ENCODE measurements at regions not wholly inside any gene's neighbourhood (a gene's known extent, or its start where the extent isn't known, plus 50 kb on each side); places are given as distances from the start of the nearest gene placed in this dataset.

DNA sequence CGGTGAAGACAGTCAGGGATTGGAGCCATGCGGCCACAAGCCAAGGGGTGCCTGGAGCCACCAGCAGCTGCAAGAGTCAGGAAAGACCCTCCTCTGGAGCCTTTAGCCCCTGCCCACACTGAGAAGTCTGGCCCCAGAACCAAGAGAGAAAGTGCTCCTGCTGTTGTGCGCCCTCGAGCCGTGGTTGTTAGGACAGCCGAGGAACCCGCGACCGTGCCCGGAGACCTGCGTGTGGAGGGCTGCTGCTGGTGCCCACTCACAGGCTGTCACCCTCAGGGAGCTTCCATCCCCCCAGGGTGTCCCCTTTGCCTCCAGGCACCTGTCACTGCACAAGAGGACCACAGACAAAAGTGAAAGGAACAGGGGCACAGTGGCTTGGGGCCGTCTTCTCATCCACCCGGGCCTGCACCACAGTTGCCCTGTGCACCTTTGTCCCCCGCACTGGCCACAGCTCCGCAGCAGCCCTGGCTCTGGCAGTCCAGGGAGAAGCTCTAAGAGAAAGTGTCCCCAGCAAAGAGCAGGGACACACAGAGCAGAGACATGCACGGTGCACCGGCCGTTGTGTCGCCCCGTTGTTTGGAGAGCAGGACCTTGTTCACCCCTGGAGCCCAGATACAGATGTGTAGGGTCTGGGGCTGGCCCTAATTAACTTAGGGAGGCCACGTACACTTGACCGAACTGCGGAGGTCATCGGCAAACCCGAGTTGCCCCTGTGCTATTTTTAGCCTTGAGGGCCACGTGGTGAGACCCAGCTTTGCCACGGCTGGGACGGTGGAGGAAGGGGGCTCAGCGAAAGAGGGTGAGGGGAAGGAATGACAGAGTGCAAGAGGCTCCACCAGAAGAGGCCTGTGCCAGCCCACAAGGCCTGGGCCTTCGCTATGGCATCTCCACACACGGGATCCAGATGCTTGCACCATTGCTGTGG lies 329.2 kb downstream of the C16orf95 start:
- DNase-seq = no peak

DNA sequence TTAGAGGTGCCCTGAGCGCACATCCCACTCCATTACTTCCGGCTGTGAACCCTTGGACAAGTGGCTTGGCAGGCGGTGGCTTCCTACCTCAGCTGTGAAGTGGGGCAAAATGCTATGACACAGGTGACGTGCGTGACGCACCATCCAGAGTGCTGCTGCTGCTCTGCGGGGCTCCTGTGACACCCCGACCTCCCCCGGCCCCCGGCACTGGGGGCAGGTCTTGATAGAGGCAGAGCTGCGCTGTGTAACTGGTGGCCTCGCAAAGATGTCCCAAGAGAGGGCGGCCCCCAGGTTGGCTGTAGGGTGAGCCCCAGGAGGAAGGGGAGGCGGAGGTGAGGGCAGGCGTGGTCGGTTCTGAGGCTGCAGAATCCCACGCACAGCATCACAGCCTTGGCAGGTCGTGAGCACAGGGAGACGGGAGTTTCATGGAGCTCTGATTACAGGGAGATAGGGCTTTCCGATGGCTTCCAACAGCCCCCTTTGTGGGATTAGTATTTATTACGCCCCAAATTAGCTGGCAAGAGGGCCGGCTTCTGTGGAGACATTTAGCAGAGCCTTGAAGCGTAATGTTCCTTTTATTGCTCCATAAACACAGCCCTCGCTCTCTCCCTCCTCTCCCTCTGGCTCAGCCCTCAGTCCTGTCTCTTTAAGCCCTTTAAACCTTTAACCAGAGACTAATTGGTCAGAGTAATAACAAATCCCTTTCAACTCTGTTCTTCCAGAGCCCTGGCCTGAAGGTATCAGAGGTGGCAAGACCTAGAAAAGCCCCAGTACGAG lies 328.1 kb downstream of the C16orf95 start:
- DNase-seq = no peak

DNA sequence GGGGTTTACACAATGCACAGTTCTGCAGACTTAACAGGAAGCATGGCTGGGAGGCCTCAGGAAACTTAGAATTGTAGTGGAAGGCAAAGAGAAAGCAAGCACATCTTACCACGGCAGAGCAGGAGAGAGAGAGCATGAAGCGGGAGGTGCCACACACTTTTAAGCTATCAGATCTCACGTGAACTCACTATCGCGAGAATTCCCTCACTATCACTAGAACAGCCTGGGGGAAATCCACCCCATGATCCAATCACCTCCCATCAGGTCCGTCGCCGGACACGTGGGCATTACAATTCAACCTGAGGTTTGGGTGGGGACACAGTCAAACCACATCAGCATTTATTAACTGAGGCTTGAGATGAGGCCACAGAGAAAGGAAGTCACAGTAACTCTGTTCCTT lies 326.7 kb downstream of the C16orf95 start:
- no peak for DNase-seq

DNA sequence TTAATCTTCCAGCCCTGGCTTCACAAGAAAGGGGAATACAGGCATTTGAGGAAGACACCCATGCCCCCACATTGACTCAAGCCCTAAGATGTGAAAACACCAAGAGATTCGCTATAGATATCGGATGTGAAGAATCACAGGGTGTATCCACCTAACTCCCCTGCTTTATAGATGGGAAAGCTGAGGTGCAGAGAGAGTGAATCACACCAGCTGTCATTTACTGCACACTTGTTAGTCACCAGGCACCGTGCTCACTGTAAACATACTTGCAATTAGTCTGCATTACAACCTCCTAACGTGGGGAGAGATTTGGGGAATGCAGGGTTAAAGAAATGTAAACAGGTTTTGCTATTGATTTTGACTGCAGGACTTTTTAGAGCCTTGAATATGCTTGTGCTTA lies 325.5 kb downstream of the C16orf95 start:
- no peak for DNase-seq

DNA sequence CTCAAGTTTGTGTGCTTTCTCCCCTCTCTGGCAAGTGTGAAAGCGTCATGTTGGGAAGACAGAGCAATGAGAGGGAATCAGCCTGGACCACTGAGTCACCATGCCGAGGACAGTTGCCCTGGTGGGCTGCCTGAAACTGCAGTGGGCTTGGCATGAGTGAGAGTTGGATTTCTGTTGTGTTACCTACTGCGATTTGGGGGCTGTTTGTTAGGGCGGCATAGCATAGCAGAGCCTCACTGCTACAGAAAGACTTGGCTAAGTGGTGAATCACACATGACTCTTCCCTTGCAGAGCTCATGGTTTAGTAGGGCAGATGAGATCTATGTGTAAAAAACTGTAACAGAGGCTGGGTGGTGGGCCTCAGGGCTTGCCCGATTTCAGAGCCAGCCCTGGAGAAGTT lies 324.6 kb downstream of the C16orf95 start:
- no peak for DNase-seq

DNA sequence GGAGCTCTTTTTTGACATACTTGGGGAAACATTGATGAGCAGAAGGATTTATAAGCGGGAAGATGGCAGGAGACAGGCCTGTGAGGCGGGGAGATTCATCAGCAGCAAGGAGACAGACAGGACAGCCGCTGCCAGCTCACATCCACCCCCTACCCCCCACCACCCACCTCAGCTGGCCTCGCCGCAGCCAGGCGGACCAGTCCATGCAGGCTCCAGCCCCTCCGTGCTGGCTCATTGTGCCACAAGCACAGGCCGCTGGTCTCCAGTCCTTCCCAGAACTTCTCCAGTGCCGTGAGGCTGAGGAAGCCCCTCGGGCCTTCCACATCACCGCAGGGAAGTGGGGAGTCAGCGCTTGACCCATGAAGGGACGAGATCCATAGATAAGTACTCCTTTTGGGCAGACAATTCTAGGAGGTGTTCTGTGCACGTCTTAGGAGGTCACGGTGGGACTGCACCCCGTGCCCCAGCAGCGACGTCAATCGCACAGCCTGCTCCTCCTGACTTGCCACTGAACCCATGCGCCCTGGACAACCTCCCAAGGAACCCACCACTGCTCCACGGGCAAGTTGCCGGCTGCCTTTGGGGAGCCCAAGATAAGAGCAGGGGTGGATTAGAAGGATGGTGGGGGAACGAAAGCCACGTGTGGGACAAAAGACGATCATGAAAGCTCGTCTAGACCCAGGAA lies 323.6 kb downstream of the C16orf95 start:
- DNase-seq = no peak

DNA sequence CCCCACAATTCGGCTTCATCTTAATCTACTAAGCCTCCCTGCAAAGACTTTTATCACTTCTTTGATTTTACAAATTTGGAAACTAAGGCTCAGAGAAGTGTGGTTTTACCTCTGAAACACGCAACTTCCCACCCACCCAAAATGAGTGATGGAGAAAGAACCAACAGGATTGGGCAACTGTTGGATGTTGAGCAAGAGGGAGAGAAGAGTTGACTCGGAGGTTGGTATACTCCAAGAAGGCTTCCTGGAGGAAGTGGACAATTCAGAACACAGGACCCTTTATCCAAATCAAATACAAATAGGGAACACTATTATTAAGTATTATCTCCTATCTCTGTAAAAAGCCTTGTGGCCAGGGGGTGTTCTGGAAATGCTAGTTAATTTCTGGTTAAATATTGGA lies 323.0 kb downstream of the C16orf95 start:
- DNase-seq = no peak

DNA sequence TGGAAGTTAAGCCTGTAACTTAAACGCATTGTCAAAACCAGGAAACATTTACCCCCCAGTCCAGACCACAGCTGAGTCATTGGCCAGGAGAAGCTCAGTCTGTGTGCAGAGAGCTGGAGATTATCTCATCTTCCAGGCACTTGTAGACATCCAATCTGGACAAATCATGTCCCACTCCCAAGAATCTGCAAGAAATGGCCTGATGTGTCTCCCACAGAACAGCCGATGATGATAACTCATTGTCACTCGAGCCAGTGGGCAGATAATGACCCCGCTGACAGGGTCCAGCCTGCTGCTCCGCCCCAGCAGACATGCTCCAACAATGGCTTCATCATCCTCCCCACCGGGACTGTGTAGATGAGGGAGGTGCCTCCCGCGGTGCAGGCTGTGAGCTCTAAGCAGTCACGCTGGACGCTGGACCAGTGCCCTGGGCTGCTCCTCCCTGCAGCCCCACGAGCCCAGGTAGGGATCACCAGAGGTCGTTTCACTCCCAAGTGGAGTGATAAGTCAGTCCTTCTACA lies 322.5 kb downstream of the C16orf95 start:
- no peak for DNase-seq

DNA sequence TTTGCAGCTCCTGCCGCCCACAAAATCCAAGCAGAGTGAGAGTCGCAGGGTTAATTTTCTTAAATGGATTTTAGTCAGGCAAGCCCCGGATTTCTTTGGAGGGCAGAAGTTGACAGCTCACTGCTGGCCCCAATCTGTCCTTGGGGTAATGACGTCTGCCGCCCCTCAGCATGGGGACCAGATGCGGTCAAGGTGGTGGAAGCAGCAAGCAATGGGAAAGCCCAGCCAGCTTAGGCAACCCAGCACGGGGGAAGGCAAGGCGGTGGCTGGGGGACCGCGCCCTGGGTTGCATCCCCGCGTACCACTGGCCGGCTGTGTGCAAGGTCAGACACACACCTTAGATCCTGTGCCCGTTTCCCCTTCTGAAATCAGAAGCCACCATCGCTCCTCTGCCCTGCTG lies 321.7 kb downstream of the C16orf95 start:
- DNase-seq = no peak

DNA sequence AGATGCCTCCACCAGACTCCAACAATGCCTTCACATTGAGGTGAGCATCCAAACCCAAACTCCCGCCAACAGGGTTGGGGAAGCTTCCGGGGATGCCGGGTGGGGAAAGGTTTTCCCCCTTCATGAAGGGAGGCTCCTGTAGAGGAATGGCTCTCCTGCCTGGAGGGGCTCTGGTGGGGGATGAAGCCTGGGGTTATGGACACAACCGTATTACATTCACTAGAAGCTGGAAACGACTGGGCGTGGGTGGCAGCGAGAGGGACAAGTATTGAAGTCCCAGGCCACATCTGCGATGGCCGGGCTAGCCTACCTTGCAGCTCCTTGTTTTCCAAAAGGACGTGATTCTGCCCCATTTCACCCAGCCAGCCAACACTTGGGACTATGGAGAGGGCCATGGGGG lies 321.1 kb downstream of the C16orf95 start:
- DNase-seq = no peak

DNA sequence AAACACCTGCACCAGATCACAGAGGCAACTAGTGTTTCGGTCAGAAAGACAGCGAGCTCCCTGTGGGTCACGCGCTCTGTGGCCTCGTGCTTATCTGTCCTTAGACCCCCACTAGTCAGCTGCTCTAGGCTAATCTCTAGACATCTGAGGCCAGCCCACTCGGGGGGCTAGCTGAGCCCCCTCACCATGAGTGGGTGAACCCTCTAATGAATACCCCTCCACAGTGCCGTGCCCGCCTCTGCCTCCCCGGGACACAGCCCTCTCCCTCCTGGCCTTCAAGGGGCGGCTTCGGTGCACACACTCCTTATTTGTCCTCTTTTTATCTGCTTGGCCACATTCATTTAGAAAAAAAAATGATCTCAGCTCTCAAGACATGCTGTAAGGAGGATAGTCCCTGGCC lies 320.1 kb downstream of the C16orf95 start:
- no peak for DNase-seq

DNA sequence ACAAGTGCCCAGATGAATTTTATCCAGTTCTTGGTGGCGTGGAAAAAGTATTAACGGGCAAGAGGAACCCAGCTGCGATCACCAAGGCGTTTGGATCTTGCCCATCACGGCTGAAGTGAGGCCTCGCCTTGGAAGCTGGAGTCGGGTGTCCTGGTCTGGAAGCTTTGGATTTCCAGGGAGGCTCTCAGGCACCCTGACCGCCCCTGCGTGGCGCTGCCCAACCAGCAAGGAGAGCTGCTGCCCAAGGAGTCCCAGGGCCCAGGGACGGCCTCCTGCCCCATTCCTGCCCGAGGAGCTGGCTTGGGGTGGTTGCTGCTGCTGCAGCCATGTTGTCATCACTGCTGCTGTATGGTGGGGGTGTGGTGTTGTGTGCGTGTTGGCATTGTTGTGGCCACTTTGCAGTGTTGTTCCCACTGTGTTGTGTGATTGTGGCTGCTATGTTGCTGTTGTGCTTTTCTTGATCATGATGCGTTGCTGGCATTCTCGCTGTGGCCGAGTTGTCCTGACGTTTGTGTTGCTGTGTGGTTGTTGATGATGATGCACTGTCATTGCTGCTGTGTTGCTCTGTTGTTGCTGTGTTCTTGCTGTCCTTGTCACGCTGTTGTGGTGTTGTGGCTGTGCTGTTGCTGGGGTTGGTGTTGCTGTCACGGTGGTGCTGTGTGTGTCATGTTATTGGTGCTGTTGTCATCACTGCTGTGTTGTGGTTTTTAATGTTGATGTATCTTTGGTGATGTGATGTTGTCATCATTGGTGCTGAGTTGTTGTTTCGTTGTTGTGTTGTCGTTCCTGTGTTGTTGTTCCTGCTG lies 318.8 kb downstream of the C16orf95 start:
- DNase-seq = no peak

DNA sequence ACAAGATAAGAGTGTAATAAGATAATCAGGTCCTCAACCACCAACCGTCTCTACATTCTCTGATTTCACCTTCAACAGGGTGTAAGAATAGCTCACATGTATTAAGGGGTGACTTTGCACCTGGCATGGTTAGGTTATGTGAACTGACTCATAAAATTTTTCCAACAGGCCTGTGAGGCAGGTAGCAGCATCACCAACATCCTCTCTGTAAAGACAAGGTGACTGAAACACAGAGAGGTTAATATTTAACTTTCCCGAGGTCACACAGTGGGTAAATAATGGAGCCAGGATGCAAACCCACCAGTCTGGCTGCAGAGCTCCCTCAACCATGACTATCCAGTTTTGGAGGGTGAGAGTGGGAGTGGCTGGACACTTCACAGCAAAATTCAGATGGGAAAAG lies 317.2 kb downstream of the C16orf95 start:
- no peak for DNase-seq

DNA sequence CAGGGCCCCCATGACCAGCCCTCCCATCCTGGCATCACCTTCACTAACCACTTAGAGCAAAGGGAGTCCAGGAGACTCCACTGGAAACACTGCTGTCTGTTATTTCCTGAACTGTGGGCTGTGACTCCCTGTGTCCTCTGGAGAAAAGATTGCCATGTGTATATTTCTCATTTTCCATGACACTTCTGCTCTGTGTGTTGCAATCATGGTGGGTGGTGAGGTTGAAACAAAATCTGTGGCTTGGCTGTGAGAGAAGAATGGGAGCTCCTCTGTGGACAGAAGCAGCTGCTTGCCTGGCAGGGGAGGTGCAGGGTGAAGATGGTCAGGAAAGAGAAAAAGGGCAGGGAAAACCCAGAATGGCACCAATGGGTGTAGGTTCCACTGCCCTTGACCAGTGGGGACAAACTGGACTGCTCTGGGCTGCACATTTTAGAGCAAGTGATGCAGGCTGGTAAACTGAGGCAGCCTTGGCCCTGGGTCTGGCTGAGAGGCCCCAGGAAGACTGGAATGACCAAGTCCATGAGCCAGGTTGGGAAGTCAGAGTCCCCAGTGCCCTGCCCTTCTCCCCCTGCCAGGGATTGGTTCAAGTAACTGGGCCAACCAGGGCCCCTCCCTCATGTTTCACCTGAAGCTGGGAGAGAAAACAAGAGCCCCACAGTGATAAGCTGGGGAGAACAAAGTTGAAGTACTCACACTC lies 314.3 kb downstream of the C16orf95 start:
- no peak for DNase-seq

DNA sequence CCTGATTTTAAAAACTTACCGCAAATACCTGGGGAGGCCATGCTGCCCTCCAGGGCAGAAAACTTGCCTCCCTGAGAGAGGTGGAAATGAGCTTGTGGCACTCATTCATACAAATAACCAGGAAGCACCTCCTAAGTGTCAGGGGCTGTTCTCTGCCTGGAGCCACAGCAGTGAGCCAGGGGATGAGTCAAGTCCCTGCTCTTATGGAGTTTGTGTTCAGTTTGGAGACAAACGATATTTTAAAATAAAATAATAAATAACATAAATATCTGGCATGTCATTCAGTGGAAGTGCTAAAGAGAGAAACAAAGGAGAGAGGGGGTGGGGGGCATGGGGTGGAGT lies 313.8 kb downstream of the C16orf95 start:
- DNase-seq = no peak

DNA sequence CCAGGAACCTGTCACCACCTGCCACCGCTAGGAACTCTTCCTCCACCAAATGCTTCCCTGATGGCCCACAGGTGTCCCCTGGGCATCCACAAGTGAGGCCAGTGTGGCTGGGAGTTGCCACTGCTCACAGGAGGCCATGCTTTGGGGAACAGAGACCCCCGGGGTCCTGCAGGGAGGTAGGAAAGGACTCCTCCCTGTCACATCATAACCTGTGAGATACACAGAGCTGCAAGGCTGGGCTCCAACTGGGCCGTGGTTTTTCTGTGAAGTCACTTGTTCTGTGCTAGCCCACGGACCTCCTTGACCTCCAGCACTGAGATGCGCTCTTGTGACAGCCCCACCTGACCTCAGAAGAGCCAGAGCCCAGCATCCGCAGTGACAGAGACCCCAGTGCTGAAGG lies 311.2 kb downstream of the C16orf95 start:
- no peak for DNase-seq

DNA sequence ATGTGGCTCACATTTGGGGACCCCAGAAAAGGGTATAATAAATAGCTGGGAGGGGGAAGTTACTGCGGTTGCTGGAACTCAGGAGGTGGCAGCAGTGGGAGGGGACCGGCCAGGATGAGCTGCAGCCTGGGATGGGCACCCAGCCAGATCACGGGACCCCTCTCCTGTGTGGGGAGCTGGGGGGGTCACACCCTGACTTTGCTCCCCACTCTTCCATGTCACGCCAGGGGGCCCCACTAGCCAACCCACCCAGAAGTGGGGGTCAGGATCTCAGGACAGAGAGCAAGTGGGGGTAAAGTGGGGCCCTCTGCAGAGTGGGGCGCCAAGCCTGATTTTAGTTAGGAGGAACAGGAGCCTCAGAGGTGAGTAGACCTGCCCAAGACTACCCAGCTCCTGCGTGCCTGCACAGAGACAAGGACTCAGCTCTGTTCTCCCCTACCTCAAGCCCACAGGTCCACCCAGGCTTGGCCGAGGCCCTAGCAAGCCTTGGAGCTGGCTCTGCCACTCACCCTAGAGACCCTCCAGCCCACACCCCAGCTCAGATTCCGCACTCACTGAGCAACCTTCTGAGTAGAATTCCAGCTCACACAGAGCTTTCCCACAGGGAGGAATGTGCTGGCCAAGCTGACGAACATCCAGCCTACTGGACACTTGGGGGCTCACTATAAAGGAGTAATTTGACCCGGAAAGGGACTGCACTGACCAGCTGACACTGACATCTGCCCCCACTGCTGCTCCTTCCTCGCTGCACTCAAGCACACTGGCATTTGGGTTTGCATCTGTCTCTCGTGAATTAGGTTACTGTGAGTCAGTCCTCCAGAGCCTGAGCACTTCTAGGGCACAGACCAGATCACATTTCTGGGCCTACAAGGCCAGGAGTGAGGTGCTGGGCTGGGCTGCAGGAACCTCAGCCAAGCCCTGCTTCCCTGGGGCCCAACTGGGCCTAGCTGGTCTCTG lies 310.1 kb downstream of the C16orf95 start:
- DNase-seq = no peak

DNA sequence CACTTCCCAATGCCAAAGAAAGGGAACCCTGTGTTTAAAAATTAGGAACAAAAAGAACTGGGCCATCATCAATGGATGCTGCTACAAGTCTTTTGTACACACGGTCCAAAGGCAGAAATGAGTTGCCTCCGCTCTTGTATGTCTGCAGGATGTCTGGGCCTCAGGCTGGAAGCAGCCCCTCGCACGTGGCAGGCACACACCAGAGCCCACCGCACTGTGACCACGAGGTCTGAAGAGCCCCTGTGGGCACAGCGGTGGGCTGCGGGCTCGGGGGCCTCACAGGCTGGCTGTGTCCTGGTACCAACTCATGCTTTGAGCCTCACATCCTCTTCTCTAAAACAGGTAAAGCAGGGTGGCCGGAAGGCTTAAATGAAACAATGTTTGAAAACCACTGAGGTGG lies 309.3 kb downstream of the C16orf95 start:
- DNase-seq = no peak

DNA sequence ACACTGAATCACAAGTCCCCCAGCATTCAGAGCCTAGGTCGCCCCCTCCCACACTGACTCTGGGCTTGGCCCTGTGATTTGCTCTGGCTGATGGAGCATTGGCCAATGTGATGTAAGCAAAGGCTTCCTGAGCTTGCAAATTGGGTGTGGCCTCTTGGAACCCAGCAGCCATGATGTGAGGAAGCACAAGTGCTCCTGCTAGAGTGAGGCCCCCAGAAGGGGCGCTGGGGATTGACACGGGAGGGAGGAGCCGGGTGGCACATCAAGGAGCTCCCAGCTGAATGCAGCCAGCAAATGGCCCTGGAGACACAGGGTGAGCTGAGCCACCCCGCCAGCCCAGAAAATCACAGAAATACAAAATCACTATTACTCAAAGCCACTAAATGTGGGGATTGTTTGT lies 308.5 kb downstream of the C16orf95 start:
- DNase-seq = no peak
